GM23248 (cell line): ENCODE measurements at regions not wholly inside any gene's neighbourhood (a gene's known extent, or its start where the extent isn't known, plus 50 kb on each side); places are given as distances from the start of the nearest gene placed in this dataset.

ENCODE experiments used
- EZH2 ChIP-seq: fragments of 200-600 bp; sonication (generic); IDR thresholded peaks from 2 replicates; pipeline ENCODE4 v1.6.1; 2018; ENCODE audit warnings: antibody characterized with exemption, mild to moderate bottlenecking; ENCODE audit not compliant: insufficient read depth, poor library complexity, severe bottlenecking
- EZH2phosphoT487 ChIP-seq: fragments of 200-600 bp; sonication (generic); IDR thresholded peaks from 2 replicates; pipeline ENCODE4 v1.6.1; 2018; ENCODE audit warnings: antibody characterized with exemption, moderate library complexity, mild to moderate bottlenecking, low read depth; ENCODE audit not compliant: insufficient read depth

DNA sequence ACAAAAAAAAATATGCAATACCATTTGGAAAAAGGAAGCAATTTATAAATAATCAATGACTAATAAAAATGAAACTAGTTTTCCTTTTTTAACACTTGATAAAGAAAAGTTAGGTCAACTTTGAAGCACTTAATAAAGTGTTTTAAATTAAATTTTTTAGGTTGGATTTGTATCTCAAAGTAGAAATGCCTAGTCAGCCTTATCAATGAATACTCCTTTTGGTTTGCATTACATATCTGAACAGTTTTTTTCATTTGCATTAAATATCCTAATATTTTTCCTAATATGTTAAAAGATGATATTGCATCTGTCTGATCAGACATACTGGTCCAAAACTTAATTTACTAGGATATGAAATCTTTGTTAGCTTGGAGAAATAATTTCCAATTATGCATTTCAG is 155.8 kb upstream of the ZFP42 start:
- TF ChIP-seq EZH2 (no peak), EZH2phosphoT487 (no peak)
